Mesenchymal stem cell (in vitro differentiated cells and primary cell): ENCODE measurements at regions not wholly inside any gene's neighbourhood (a gene's known extent, or its start where the extent isn't known, plus 50 kb on each side); places are given as distances from the start of the nearest gene placed in this dataset.

Experiments
- DNase-seq: peaks from one replicate; pipeline ENCODE4 v3.0.0-alpha.2; 2013
- H2AFZ ChIP-seq: one replicate; pipeline ENCODE4 v1.6.1; 2013; ENCODE audit warnings: low read depth, mild to moderate bottlenecking, control low read depth, inconsistent platforms, low read length, moderate library complexity
- H2AK5ac ChIP-seq: 2 replicates; pipeline ENCODE4 v1.6.1; 2013; ENCODE audit warnings: low read length, moderate library complexity, mild to moderate bottlenecking, inconsistent platforms; ENCODE audit not compliant: severe bottlenecking
- H2BK120ac ChIP-seq: one replicate; pipeline ENCODE4 v1.6.1; 2013; ENCODE audit warnings: low read depth, mild to moderate bottlenecking, inconsistent platforms, low read length, moderate library complexity
- H2BK12ac ChIP-seq, 2 experiments: one replicate each; pipeline ENCODE4 v1.6.1; 2013; ENCODE audit warnings: inconsistent platforms in 2 of 2, low read length in 2 of 2, mild to moderate bottlenecking in 2 of 2, moderate library complexity in 2 of 2, control low read depth in 1 of 2
- H2BK15ac ChIP-seq: one replicate; pipeline ENCODE4 v1.6.1; 2013; ENCODE audit warnings: mild to moderate bottlenecking, low read depth, inconsistent platforms; ENCODE audit not compliant: poor library complexity, severe bottlenecking
- H2BK5ac ChIP-seq: 2 replicates; pipeline ENCODE4 v1.6.1; 2013; ENCODE audit warnings: low read depth, mild to moderate bottlenecking, low read length, control low read depth, inconsistent platforms; ENCODE audit not compliant: poor library complexity, severe bottlenecking
- H3K14ac ChIP-seq, 2 experiments: one replicate each; pipeline ENCODE4 v1.6.1; 2013; ENCODE audit warnings: inconsistent platforms in 2 of 2, low read length in 2 of 2, control low read depth in 1 of 2, mild to moderate bottlenecking in 1 of 2, moderate library complexity in 1 of 2
- H3K18ac ChIP-seq, 2 experiments: one replicate each; pipeline ENCODE4 v1.6.1; 2013; ENCODE audit warnings: inconsistent platforms in 2 of 2, low read length in 2 of 2, control low read depth in 1 of 2, low read depth in 1 of 2, mild to moderate bottlenecking in 1 of 2
- H3K23ac ChIP-seq, 2 experiments: one replicate each; pipeline ENCODE4 v1.6.1; 2013; ENCODE audit warnings: inconsistent platforms in 2 of 2, low read length in 2 of 2, mild to moderate bottlenecking in 2 of 2, moderate library complexity in 2 of 2, control low read depth in 1 of 2
- H3K27ac ChIP-seq: 2 replicates; pipeline ENCODE4 v1.5.1; 2013; ENCODE audit warnings: mild to moderate bottlenecking, moderate library complexity, low read length, control low read depth, inconsistent platforms; ENCODE audit not compliant: poor library complexity, severe bottlenecking
- H3K27me3 ChIP-seq, 2 experiments: 2 replicates each; pipeline versions ENCODE4 v1.6.1 to v1.7.0; 2013; ENCODE audit warnings: low read length in 2 of 2, mild to moderate bottlenecking in 2 of 2, moderate library complexity in 2 of 2, control low read depth in 1 of 2, inconsistent platforms in 1 of 2; ENCODE audit not compliant: control insufficient read depth in 1 of 2, insufficient read depth in 1 of 2
- H3K36me3 ChIP-seq, 2 experiments: 2 replicates each; pipeline versions ENCODE4 v1.6.1 to v1.7.0; 2013; ENCODE audit warnings: low read length in 2 of 2, control low read depth in 1 of 2, inconsistent platforms in 1 of 2, low read depth in 1 of 2, mild to moderate bottlenecking in 1 of 2; ENCODE audit not compliant: insufficient read depth in 2 of 2, control insufficient read depth in 1 of 2
- H3K4ac ChIP-seq, 2 experiments: one replicate each; pipeline ENCODE4 v1.6.1; 2013; ENCODE audit warnings: inconsistent platforms in 2 of 2, low read length in 2 of 2, mild to moderate bottlenecking in 2 of 2, moderate library complexity in 2 of 2, control low read depth in 1 of 2, low read depth in 1 of 2
- H3K4me1 ChIP-seq: 2 replicates; pipeline ENCODE4 v1.6.1; 2013; ENCODE audit warnings: low read depth, low read length, control low read depth; ENCODE audit not compliant: control insufficient read depth, insufficient read depth
- H3K4me2 ChIP-seq: 2 replicates; pipeline ENCODE4 v1.6.1; 2013; ENCODE audit warnings: low read length, mild to moderate bottlenecking, inconsistent platforms; ENCODE audit not compliant: poor library complexity, severe bottlenecking
- H3K4me3 ChIP-seq, 2 experiments: 2 replicates each; pipeline versions ENCODE4 v1.5.1 to v1.7.0; 2013; ENCODE audit warnings: low read length in 2 of 2, mild to moderate bottlenecking in 2 of 2, control low read depth in 1 of 2, low read depth in 1 of 2; ENCODE audit not compliant: insufficient read depth in 1 of 2
- H3K79me1 ChIP-seq: replicated peaks from 2 replicates; pipeline ENCODE4 v1.6.1; 2013; ENCODE audit warnings: mild to moderate bottlenecking, control low read depth, low read length, inconsistent platforms; ENCODE audit not compliant: poor library complexity, severe bottlenecking
- H3K9ac ChIP-seq: 2 replicates; pipeline ENCODE4 v1.7.0; 2013; ENCODE audit warnings: mild to moderate bottlenecking, low read length, moderate library complexity
- H3K9me3 ChIP-seq: 2 replicates; pipeline ENCODE4 v1.7.0; 2013; ENCODE audit warnings: mild to moderate bottlenecking, low read length; ENCODE audit not compliant: control insufficient read depth
- H4K8ac ChIP-seq: one replicate; pipeline ENCODE4 v1.6.1; 2013; ENCODE audit warnings: inconsistent platforms, mild to moderate bottlenecking, low read length, moderate library complexity
- H4K91ac ChIP-seq: one replicate; pipeline ENCODE4 v1.6.1; 2013; ENCODE audit warnings: mild to moderate bottlenecking, low read length, inconsistent platforms
- WGBS: methylation state at CpG from one replicate; pipeline ENCODE4 v1.1.7; 2013; ENCODE audit warnings: mixed read lengths; 5-methylcytosine and 5-hydroxymethylcytosine counted together

DNA sequence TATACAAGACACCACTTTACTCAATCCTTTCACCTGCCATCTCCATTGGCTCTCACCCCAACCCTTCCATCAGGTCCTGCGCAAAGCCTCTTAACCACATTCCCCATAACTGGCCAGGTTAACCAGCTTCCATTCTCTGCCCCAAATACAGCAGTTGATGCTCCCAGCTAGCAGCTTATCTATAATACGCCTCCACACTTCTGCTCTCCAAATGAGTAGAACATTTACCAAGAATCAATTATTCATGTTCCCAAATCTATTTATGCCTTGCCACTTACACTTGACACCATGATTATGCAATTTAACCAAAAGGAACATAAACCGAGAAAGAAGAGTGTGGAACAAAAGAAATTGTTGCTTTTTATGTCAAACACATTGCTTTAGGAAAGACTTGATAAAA lies 103.7 kb upstream of the TPM1 start:
- Histone ChIP-seq H3K27me3 (no peaks in the 10 kb centered on the region), H2AK5ac (peak overlapping the region; percentile 74), H3K23ac (no peak overlapping the region), H3K36me3 (no peaks in the 10 kb centered on the region), H3K4ac (peak overlapping the region in 1 of 2 experiments; percentile 68), H2BK5ac (no peak overlapping the region), H3K18ac (peak overlapping the region in 1 of 2 experiments; percentile 30), H3K4me3 (no peak overlapping the region), H2AFZ (no peak overlapping the region), H4K91ac (no peak overlapping the region), H3K79me1 (no peaks in the 10 kb centered on the region), H3K4me2 (no peak overlapping the region), H2BK15ac (peak overlapping the region; percentile 50), H2BK12ac (peak overlapping the region; percentile 33 to 57), H3K14ac (no peak overlapping the region), H3K4me1 (peaks cover 16% of the 10 kb centered on the region), H3K9me3 (no peaks in the 10 kb centered on the region), H2BK120ac (no peak overlapping the region), H3K27ac (no peak overlapping the region), H4K8ac (no peak overlapping the region), H3K9ac (no peak overlapping the region)
- WGBS: 96% methylated on average over 3 of the region's 3 CpGs
- no peak for DNase-seq

GRCh38 chr15:62940093-62940754 lies 102.3 kb upstream of the TPM1 start:
- peak overlapping the region; percentile 75 for H3K9ac ChIP-seq
- H3K4me3 ChIP-seq: no peak overlapping the region
- peaks cover 16% of the 10 kb centered on the region for H3K4me1 ChIP-seq
- peak overlapping the region; percentile 12 to 95 for H3K18ac ChIP-seq
- H3K4me2 ChIP-seq: no peak overlapping the region
- H3K79me1 ChIP-seq: no peaks in the 10 kb centered on the region
- peak overlapping the region; percentile 65 for H3K27ac ChIP-seq
- H2AK5ac ChIP-seq: peak overlapping the region; percentile 74
- peak overlapping the region in 1 of 2 experiments; percentile 90 for H2BK12ac ChIP-seq
- H2BK120ac ChIP-seq: no peak overlapping the region
- H3K14ac ChIP-seq: peak overlapping the region in 1 of 2 experiments; percentile 42
- no peaks in the 10 kb centered on the region for H3K27me3 ChIP-seq
- no peaks in the 10 kb centered on the region for H3K36me3 ChIP-seq
- H2BK15ac ChIP-seq: peak overlapping the region; percentile 82
- no peak for DNase-seq
- H2BK5ac ChIP-seq: peak overlapping the region; percentile 63
- no peak overlapping the region for H3K23ac ChIP-seq
- no peaks in the 10 kb centered on the region for H3K9me3 ChIP-seq
- H4K8ac ChIP-seq: peak overlapping the region; percentile 66
- peak overlapping the region in 1 of 2 experiments; percentile 56 for H3K4ac ChIP-seq
- peak overlapping the region; percentile 35 for H4K91ac ChIP-seq
- 72% methylated on average over 3 of the region's 4 CpGs for WGBS
- peak overlapping the region; percentile 73 for H2AFZ ChIP-seq

GRCh38 chr15:62940755-62941361 lies 101.7 kb upstream of the TPM1 start:
- Histone ChIP-seq H2AK5ac (peak overlapping the region; percentile 74), H3K23ac (no peak overlapping the region), H3K27me3 (no peaks in the 10 kb centered on the region), H2BK12ac (peak overlapping the region; percentile 73 to 90), H4K8ac (peak overlapping the region; percentile 92), H3K9me3 (no peaks in the 10 kb centered on the region), H2BK5ac (peak overlapping the region; percentile 63), H3K4me2 (no peak overlapping the region), H3K4me1 (peaks cover 16% of the 10 kb centered on the region), H3K4ac (peak overlapping the region; percentile 16 to 69), H2BK120ac (peak overlapping the region; percentile 37), H3K4me3 (peak overlapping the region in 1 of 2 experiments; percentile 22), H3K14ac (peak overlapping the region in 1 of 2 experiments; percentile 84), H4K91ac (peak overlapping the region; percentile 95), H3K18ac (peak overlapping the region; percentile 41 to 95), H3K79me1 (no peaks in the 10 kb centered on the region), H2AFZ (peak overlapping the region; percentile 73), H3K27ac (peak overlapping the region; percentile 65), H2BK15ac (no peak overlapping the region), H3K36me3 (no peaks in the 10 kb centered on the region), H3K9ac (peak overlapping the region; percentile 75)
- DNase-seq: peak; percentile 99
- 24% methylated on average over 11 of the region's 11 CpGs for WGBS

DNA sequence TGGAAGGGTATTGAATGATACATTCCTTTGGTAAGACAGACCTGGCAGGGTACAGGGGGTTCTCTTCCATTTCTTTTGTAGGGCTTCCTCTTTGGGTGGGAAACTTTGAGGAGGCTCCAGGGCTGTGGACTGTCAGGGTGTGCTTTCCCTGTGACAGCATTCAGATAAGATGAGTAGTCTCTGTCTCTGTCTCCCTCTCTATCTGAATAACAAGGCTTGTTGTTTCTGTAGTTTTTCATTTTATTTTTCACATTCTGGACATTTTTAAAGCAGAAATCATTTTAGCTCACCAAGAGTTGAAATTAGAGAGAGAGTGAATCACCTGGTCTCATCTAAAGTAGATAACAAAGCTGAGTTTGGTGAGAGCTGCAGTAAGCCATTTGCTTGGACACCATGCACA lies 100.8 kb upstream of the TPM1 start:
- Histone ChIP-seq H2BK5ac (no peak overlapping the region), H3K14ac (no peak overlapping the region), H3K79me1 (no peaks in the 10 kb centered on the region), H2BK120ac (peak overlapping the region; percentile 37), H3K27me3 (peaks cover 0 to 1% of the 10 kb centered on the region in 2 experiments), H3K27ac (peak overlapping the region; percentile 65), H2AK5ac (peak overlapping the region; percentile 1), H3K9me3 (no peaks in the 10 kb centered on the region), H3K4me1 (peaks cover 16% of the 10 kb centered on the region), H2BK15ac (no peak overlapping the region), H2AFZ (no peak overlapping the region), H3K18ac (peak overlapping the region; percentile 41 to 87), H4K8ac (no peak overlapping the region), H4K91ac (no peak overlapping the region), H3K4ac (peak overlapping the region; percentile 16 to 69), H3K4me3 (no peak overlapping the region), H3K23ac (no peak overlapping the region), H2BK12ac (no peak overlapping the region), H3K9ac (peak overlapping the region; percentile 75), H3K36me3 (no peaks in the 10 kb centered on the region), H3K4me2 (no peak overlapping the region)
- peak; percentile 43 for DNase-seq
